SIG-M5 (cell line): ENCODE measurements at regions not wholly inside any gene's neighbourhood (a gene's known extent, or its start where the extent isn't known, plus 50 kb on each side); places are given as distances from the start of the nearest gene placed in this dataset.

Source experiments
- DNase-seq: peaks from one replicate; lab custom pipeline; 2025; lab: John Stamatoyannopoulos, UW

GRCh38 chr14:22477569-22478194, 111.3 kb downstream of the DAD1 start:
- DNase-seq: no peak

- DNase-seq: no peak
Observed at GRCh38 chr14:22476887-22477286, 112.1 kb downstream of the DAD1 start.

GRCh38 chr14:22476005-22476751, 112.8 kb downstream of the DAD1 start:
- DNase-seq: no peak

GRCh38 chr14:22475381-22475780, 113.6 kb downstream of the DAD1 start:
- no peak for DNase-seq

GRCh38 chr14:22474730-22475351, 114.2 kb downstream of the DAD1 start:
- DNase-seq: no peak

GRCh38 chr14:22472935-22473854, 115.8 kb downstream of the DAD1 start:
- no peak for DNase-seq

GRCh38 chr14:22472466-22472865, 116.6 kb downstream of the DAD1 start:
- DNase-seq: no peak

GRCh38 chr14:22471545-22472121, 117.4 kb downstream of the DAD1 start:
- DNase-seq: no peak

- no peak for DNase-seq
Observed at GRCh38 chr14:22469538-22470303, 119.3 kb downstream of the DAD1 start.

GRCh38 chr14:22468830-22469229, 120.2 kb downstream of the DAD1 start:
- no peak for DNase-seq

GRCh38 chr14:22466491-22466890, 122.5 kb downstream of the DAD1 start:
- no peak for DNase-seq

GRCh38 chr14:22465201-22465840, 123.7 kb downstream of the DAD1 start:
- no peak for DNase-seq

- DNase-seq: no peak
Observed at GRCh38 chr14:22464422-22465142, 124.4 kb downstream of the DAD1 start.

- DNase-seq: no peak
Observed at GRCh38 chr14:22463763-22464173, 125.3 kb downstream of the DAD1 start.

GRCh38 chr14:22462923-22463322, 126.1 kb downstream of the DAD1 start:
- DNase-seq: no peak

- peak; percentile 14 for DNase-seq
Observed at GRCh38 chr14:22460461-22461195, 128.4 kb downstream of the DAD1 start.

GRCh38 chr14:22458737-22459136, 130.3 kb downstream of the DAD1 start:
- DNase-seq: no peak

GRCh38 chr14:22456998-22457594, 131.9 kb downstream of the DAD1 start:
- no peak for DNase-seq

- no peak for DNase-seq
Observed at GRCh38 chr14:22456421-22456820, 132.6 kb downstream of the DAD1 start.
